ENCODE measurements at regions not wholly inside any gene's neighbourhood (a gene's known extent, or its start where the extent isn't known, plus 50 kb on each side); places are given as distances from the start of the nearest gene placed in this dataset.

DNA sequence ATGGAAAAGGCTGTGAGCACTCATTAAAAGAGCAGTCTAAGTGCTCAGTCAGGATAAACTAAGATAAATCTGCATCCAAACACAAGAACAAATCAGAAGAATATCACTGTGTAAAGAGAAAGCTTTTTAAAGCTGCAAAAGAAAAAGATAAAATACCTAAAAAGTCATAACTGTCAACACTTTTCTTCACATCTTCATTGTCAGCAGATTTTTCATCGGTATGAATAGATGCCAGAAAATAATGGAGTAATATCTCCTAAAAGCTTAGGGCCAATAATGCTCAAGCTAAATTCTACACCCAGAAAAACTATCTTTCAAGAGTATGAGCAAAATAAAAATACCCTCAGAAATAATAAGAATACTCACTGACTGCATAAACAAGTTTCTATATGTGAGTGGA lies 54.0 kb upstream of the PALMD start:
- TF ChIP-seq EZH2 (IDR thresholded peaks at IDR 0.05; ENCODE audit: insufficient read depth, poor library complexity, severe bottlenecking) (no peak), EZH2phosphoT487 (IDR thresholded peaks at IDR 0.05; ENCODE audit: insufficient read depth, low read depth) (no peak)

Data from GM23248 (cell line).